Nephron progenitor cell (in vitro differentiated cells): ENCODE measurements at regions not wholly inside any gene's neighbourhood (a gene's known extent, or its start where the extent isn't known, plus 50 kb on each side); places are given as distances from the start of the nearest gene placed in this dataset.
A peak's percentile ranks its signal among the peaks of the same experiment; 100 is the strongest.
"Not testable (repeated sequence)": the region's sequence is repeated elsewhere in the genome, so short reads cannot be mapped to it uniquely, and the experiment has no call there.

ENCODE experiments used
- DNase-seq: peaks from one replicate; pipeline ENCODE4 v3.0.0; 2021
- H3K27ac Mint-ChIP-seq: 2 replicates; pipeline ENCODE4 v1.8.0; 2021; ENCODE audit warnings: mild to moderate bottlenecking, moderate library complexity, mixed read lengths
- H3K27me3 Mint-ChIP-seq: 2 replicates; pipeline ENCODE4 v1.8.0; 2021; ENCODE audit warnings: mild to moderate bottlenecking, low read depth, mixed read lengths; ENCODE audit not compliant: poor library complexity
- H3K36me3 Mint-ChIP-seq: 2 replicates; pipeline ENCODE4 v1.8.0; 2021; ENCODE audit warnings: low read depth, mixed read lengths
- H3K4me1 Mint-ChIP-seq: 2 replicates; pipeline ENCODE4 v1.8.0; 2021; ENCODE audit warnings: mixed read lengths
- H3K4me3 Mint-ChIP-seq: 2 replicates; pipeline ENCODE4 v1.8.0; 2021; ENCODE audit warnings: mild to moderate bottlenecking, moderate library complexity, mixed read lengths
- H3K9me3 Mint-ChIP-seq: 2 replicates; pipeline ENCODE4 v1.8.0; 2021; ENCODE audit warnings: mild to moderate bottlenecking, moderate library complexity, mixed read lengths
- TF ChIP-seq, protein P1 (sequence below): fragments of 200-600 bp; sonication (generic); IDR thresholded peaks from 2 replicates; pipeline ENCODE4 v1.5.0; 2021; ENCODE audit warnings: antibody characterized with exemption

DNA sequence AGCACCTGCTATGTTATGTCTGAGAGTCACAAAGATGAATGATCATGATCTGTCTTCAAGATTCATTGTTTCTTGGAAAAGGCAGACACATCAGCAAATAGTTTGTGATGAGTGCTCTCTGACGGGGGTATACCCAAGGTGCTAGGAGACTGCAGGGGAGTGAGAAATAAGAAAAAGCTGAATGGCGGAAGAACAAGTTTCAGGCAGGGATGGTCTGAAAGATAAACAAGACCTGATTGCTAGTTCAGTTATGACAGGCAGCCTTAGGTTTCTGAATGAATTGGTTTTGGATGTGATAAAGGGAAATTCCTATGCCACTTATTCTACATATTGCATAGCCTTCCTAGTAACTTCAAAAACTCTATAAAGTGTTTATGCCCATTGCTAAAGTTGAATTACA is 327.0 kb upstream of the DKK2 start:
- H3K27ac Mint-ChIP-seq, result no peak overlapping the region
- H3K36me3 Mint-ChIP-seq, result no peaks in the 10 kb centered on the region
- peaks cover 5% of the 10 kb centered on the region for H3K27me3 Mint-ChIP-seq
- H3K4me3 Mint-ChIP-seq, result no peak overlapping the region
- no peak for DNase-seq
- H3K4me1 Mint-ChIP-seq, result no peaks in the 10 kb centered on the region
- TF ChIP-seq, protein P1, sequence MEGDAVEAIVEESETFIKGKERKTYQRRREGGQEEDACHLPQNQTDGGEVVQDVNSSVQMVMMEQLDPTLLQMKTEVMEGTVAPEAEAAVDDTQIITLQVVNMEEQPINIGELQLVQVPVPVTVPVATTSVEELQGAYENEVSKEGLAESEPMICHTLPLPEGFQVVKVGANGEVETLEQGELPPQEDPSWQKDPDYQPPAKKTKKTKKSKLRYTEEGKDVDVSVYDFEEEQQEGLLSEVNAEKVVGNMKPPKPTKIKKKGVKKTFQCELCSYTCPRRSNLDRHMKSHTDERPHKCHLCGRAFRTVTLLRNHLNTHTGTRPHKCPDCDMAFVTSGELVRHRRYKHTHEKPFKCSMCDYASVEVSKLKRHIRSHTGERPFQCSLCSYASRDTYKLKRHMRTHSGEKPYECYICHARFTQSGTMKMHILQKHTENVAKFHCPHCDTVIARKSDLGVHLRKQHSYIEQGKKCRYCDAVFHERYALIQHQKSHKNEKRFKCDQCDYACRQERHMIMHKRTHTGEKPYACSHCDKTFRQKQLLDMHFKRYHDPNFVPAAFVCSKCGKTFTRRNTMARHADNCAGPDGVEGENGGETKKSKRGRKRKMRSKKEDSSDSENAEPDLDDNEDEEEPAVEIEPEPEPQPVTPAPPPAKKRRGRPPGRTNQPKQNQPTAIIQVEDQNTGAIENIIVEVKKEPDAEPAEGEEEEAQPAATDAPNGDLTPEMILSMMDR, result no peak
- no peaks in the 10 kb centered on the region for H3K9me3 Mint-ChIP-seq

DNA sequence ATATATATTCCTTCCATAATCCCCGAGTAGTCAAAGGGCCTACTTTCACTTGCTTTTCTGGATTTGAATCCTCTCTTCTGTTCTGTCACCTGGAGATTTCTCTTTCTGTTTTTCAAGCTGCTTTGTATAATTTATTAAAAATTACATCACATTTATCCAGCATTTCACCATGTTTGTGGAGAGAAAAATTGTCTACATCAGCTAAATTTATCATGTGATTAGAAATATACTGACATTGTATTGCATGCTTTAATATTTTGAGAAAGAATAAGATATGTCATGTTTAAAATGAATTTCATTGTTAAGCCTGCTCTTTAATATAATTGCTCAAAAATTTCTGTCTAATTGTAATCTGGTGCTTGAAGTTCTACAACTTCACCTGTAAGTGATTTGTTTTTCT is 323.1 kb upstream of the DKK2 start:
- Mint-ChIP-seq H3K36me3 (no peaks in the 10 kb centered on the region), H3K9me3 (peaks cover 6% of the 10 kb centered on the region), H3K4me3 (no peak overlapping the region)

DNA sequence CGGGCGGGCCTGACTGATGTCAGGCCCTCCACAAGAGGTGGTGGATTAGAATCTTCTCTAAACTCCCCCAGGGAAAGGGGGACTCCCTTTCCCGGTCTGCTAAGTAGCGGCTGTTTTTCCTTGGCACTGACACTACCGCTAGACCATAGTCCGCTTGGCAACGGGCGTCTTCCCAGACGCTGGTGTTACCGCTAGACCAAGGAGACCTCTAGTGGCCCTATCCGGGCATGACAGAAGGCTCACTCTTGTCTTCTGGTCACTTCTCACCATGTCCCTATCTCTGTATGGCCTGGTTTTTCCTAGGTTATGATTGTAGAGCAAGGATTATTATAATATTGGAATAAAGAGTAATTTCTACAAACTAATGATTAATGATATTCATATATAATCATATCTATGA is 318.2 kb upstream of the DKK2 start:
- DNase-seq, result peak; percentile 15
- not testable (repeated sequence) for H3K27me3 Mint-ChIP-seq, H3K27ac Mint-ChIP-seq, H3K4me3 Mint-ChIP-seq, H3K4me1 Mint-ChIP-seq, H3K36me3 Mint-ChIP-seq
- H3K9me3 Mint-ChIP-seq, result peaks cover 12% of the 10 kb centered on the region

More for the DNA sequence above, 323.1 kb upstream of the DKK2 start:
- Mint-ChIP-seq H3K4me1 (no peaks in the 10 kb centered on the region), H3K27me3 (peaks cover 5% of the 10 kb centered on the region), H3K27ac (no peak overlapping the region)
- DNase-seq, result no peak
- TF ChIP-seq, protein P1, result no peak

DNA sequence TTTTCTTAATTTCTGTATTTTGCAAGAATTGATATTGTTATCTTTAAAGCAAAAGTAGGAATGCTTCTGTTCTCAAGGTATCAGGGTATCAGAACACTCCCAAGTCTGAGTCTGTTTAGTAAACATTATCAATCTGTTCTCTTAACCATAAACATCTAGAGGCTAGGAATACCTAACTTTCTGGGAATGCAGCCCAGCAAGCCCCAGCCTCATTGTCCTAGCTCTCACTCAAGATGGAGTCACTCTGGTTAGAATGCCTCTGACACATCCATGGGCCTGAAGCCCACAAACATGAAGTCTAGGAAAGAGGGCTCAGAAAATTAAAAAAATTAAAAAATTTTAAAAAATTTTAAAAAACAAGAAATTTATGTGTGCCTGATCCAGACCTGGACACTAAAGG is 315.1 kb upstream of the DKK2 start:
- TF ChIP-seq, protein P1, result no peak
- no peaks in the 10 kb centered on the region for H3K36me3 Mint-ChIP-seq
- H3K27me3 Mint-ChIP-seq, result no peaks in the 10 kb centered on the region
- H3K4me1 Mint-ChIP-seq, result peaks cover 11% of the 10 kb centered on the region
- no peak overlapping the region for H3K27ac Mint-ChIP-seq
- peaks cover 12% of the 10 kb centered on the region for H3K9me3 Mint-ChIP-seq
- no peak for DNase-seq
- no peak overlapping the region for H3K4me3 Mint-ChIP-seq

DNA sequence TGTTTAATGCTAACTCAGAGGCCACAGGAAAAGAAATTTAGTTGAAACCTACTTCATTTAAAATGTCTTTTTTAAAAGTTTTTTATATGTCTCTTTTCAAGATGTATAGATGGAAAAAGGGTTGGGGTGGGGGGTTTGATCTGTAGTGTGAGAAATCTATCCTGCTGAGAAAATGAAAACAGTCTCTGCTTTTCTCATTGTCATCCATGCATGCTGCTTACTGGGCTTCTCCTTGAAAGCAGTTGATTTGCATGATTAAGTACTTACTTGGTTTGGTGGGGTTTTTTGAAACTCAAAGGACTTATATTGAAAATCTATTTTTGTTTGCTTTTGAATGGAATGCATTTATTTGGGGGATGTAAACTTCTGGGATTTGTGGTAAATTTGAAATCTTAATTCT is 313.6 kb upstream of the DKK2 start:
- Mint-ChIP-seq H3K36me3 (no peaks in the 10 kb centered on the region), H3K4me1 (peaks cover 11% of the 10 kb centered on the region), H3K27me3 (no peaks in the 10 kb centered on the region), H3K27ac (no peak overlapping the region), H3K9me3 (peaks cover 8% of the 10 kb centered on the region), H3K4me3 (no peak overlapping the region)
- no peak for DNase-seq
- TF ChIP-seq, protein P1, result no peak

DNA sequence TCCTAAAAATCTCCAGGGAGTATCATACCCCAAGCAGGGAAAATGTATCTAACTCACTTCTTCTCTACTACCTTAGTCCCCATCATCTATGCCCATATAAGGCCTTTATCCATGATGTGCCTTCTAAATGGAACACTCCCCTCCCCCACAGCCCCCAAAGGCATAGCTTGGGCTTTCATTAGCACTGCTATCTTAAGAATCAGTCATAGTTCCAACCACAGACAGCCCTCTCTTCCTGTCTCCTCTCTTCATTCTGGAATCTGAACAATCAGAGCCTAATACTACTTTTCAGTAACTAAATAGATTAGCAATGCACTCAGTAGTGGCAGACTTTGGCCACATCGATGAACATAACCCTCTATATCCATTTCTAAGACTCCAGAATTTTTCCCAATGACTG is 313.2 kb upstream of the DKK2 start:
- TF ChIP-seq, protein P1, result no peak
- Mint-ChIP-seq H3K27ac (no peak overlapping the region), H3K27me3 (no peaks in the 10 kb centered on the region), H3K9me3 (peaks cover 6% of the 10 kb centered on the region), H3K36me3 (no peaks in the 10 kb centered on the region), H3K4me1 (peaks cover 11% of the 10 kb centered on the region), H3K4me3 (no peak overlapping the region)
- no peak for DNase-seq
